HG02623 (cell line): ENCODE measurements at regions not wholly inside any gene's neighbourhood (a gene's known extent, or its start where the extent isn't known, plus 50 kb on each side); places are given as distances from the start of the nearest gene placed in this dataset.
"Not testable (repeated sequence)": the region's sequence is repeated elsewhere in the genome, so short reads cannot be mapped to it uniquely, and the experiment has no call there.

ENCODE experiments used
- ATAC-seq: cut with Tn5 transposase; IDR thresholded peaks from one replicate; pipeline ENCODE4 v1.9.1; 2021; ENCODE audit warnings: moderate library complexity; ENCODE audit not compliant: unreplicated experiment

- not testable (repeated sequence) for ATAC-seq
These were observed 109.9 kb upstream of the WIPF3 start for GRCh38 chr7:29696402-29696801.

GRCh38 chr7:29699723-29700122, 106.6 kb upstream of the WIPF3 start:
- not testable (repeated sequence) for ATAC-seq

GRCh38 chr7:29701540-29701939, 104.8 kb upstream of the WIPF3 start:
- ATAC-seq = not testable (repeated sequence)

- ATAC-seq = not testable (repeated sequence)
These were observed 102.5 kb upstream of the WIPF3 start for GRCh38 chr7:29703830-29704229.

- not testable (repeated sequence) for ATAC-seq
These were observed 97.3 kb upstream of the WIPF3 start for GRCh38 chr7:29709002-29709401.

- not testable (repeated sequence) for ATAC-seq
These were observed 83.2 kb upstream of the WIPF3 start for GRCh38 chr7:29723127-29723526.

- ATAC-seq = no peak
These were observed 82.7 kb upstream of the WIPF3 start for GRCh38 chr7:29723599-29723998.

GRCh38 chr7:29729534-29730165, 76.7 kb upstream of the WIPF3 start:
- not testable (repeated sequence) for ATAC-seq

- no peak for ATAC-seq
These were observed 72.0 kb upstream of the WIPF3 start for GRCh38 chr7:29734246-29734731.

GRCh38 chr7:29747645-29748245, 58.6 kb upstream of the WIPF3 start:
- not testable (repeated sequence) for ATAC-seq

GRCh38 chr7:29748286-29749099, 57.8 kb upstream of the WIPF3 start:
- no peak for ATAC-seq

GRCh38 chr7:29749701-29750321, 56.5 kb upstream of the WIPF3 start:
- no peak for ATAC-seq

GRCh38 chr7:29750373-29750940, 55.9 kb upstream of the WIPF3 start:
- not testable (repeated sequence) for ATAC-seq

GRCh38 chr7:29751012-29751411, 55.3 kb upstream of the WIPF3 start:
- not testable (repeated sequence) for ATAC-seq

GRCh38 chr7:29754874-29755490, 51.3 kb upstream of the WIPF3 start:
- ATAC-seq = no peak
